B cell (primary cell): ENCODE measurements at regions not wholly inside any gene's neighbourhood (a gene's known extent, or its start where the extent isn't known, plus 50 kb on each side); places are given as distances from the start of the nearest gene placed in this dataset.

Experiments used
- ATAC-seq: fragments of 200-7000 bp; cut with Tn5 transposase; one replicate; pipeline ENCODE4 v1.10.0; 2021; ENCODE audit warnings: low read depth, mild to moderate bottlenecking, moderate number of reproducible peaks, moderate library complexity
- CTCF ChIA-PET: fragments of 350-600 bp; sonication (Branson Sonifier 250); formaldehyde crosslinking; loops from one replicate; lab custom pipeline; 2021; ENCODE audit warnings: antibody characterized with exemption, inconsistent platforms; lab: Charles Lee
- POLR2A ChIA-PET: fragments of 350-600 bp; sonication (Branson Sonifier 250); formaldehyde crosslinking; loops from one replicate; lab custom pipeline; 2021; ENCODE audit warnings: antibody characterized with exemption; lab: Charles Lee
- DNase-seq: peaks from one replicate; pipeline ENCODE4 v3.0.0; 2013
- H2AFZ ChIP-seq: 2 replicates; pipeline ENCODE4 v1.6.1; 2012; ENCODE audit warnings: mild to moderate bottlenecking, low read depth, low read length; ENCODE audit not compliant: insufficient read depth, poor library complexity, severe bottlenecking
- H3K27ac ChIP-seq, 2 donors: 1 replicate in 1 of 2; 2 replicates in 1 of 2; pipeline ENCODE4 v1.5.1; 2012 to 2013; ENCODE audit warnings: low read length in 2 of 2, mild to moderate bottlenecking in 2 of 2, moderate library complexity in 1 of 2
- H3K27me3 ChIP-seq, 4 experiments: fragments of 200-600 bp in 1 of 4; sonication (generic) in 1 of 4; replicated peaks in 1 of 4; 1 replicate in 2 of 4; 2 replicates in 2 of 4; pipeline versions ENCODE4 v1.6.1 to v1.7.0; 2013 to 2016; ENCODE audit warnings: low read length in 3 of 4, mild to moderate bottlenecking in 2 of 4, mixed read lengths in 1 of 4, moderate library complexity in 1 of 4; ENCODE audit not compliant: insufficient read depth in 4 of 4, control insufficient read depth in 3 of 4; ENCODE audit errors: control extremely low read depth in 1 of 4
- H3K36me3 ChIP-seq, 2 experiments: replicated peaks in 1 of 2; 1 replicate in 1 of 2; 2 replicates in 1 of 2; pipeline versions ENCODE4 v1.6.1 to v1.7.1; 2013; ENCODE audit warnings: low read length in 1 of 2; ENCODE audit not compliant: insufficient read depth in 2 of 2, control insufficient read depth in 1 of 2; ENCODE audit errors: control extremely low read depth in 1 of 2, extremely low read depth in 1 of 2
- H3K4me1 ChIP-seq, 2 donors: fragments of 200-600 bp in 1 of 2; sonication (generic) in 1 of 2; 1 replicate in 1 of 2; 2 replicates in 1 of 2; pipeline versions ENCODE4 v1.5.1 to v1.6.1; 2013 to 2017; ENCODE audit warnings: low read length in 2 of 2; ENCODE audit not compliant: control insufficient read depth in 2 of 2, insufficient read depth in 2 of 2
- H3K4me2 ChIP-seq: replicated peaks from 2 replicates; pipeline ENCODE3; 2012; ENCODE audit warnings: mild to moderate bottlenecking, low read depth, low read length; ENCODE audit not compliant: poor library complexity, severe bottlenecking
- H3K4me3 ChIP-seq, 5 experiments: fragments of 200-600 bp in 1 of 5; sonication (generic) in 1 of 5; 1 replicate in 3 of 5; 2 replicates in 2 of 5; pipeline versions ENCODE4 v1.5.1 to v1.7.0; 2011 to 2016; ENCODE audit warnings: low read length in 4 of 5, mild to moderate bottlenecking in 4 of 5, low read depth in 2 of 5, control low read depth in 1 of 5, moderate library complexity in 1 of 5; ENCODE audit not compliant: insufficient read depth in 1 of 5; ENCODE audit errors: control extremely low read depth in 1 of 5, extremely low read depth in 1 of 5
- H3K79me2 ChIP-seq: fragments of 200-600 bp; sonication (generic); one replicate; pipeline ENCODE4 v1.6.0; 2016; ENCODE audit warnings: low read length; ENCODE audit not compliant: control insufficient read depth, insufficient read depth
- H3K9ac ChIP-seq: fragments of 200-600 bp; sonication (generic); 2 replicates; pipeline ENCODE4 v1.6.1; 2017; ENCODE audit warnings: mild to moderate bottlenecking, low read length, moderate library complexity
- H3K9me3 ChIP-seq, 3 donors: one replicate each; pipeline versions ENCODE4 v1.6.1 to v1.7.1; 2013; ENCODE audit warnings: low read length in 2 of 3; ENCODE audit not compliant: control insufficient read depth in 2 of 3, insufficient read depth in 1 of 3; ENCODE audit errors: control extremely low read depth in 1 of 3
- H4K20me1 ChIP-seq: 2 replicates; pipeline ENCODE4 v1.6.0; 2012; ENCODE audit warnings: mild to moderate bottlenecking, low read length; ENCODE audit not compliant: insufficient read depth, control insufficient read depth, poor library complexity, severe bottlenecking
- H3K27ac Mint-ChIP-seq: one replicate; pipeline ENCODE4 v1.8.0; 2021; ENCODE audit warnings: mixed read lengths
- H3K27me3 Mint-ChIP-seq: one replicate; pipeline ENCODE4 v1.8.0; 2021; ENCODE audit warnings: mixed read lengths
- H3K4me1 Mint-ChIP-seq: one replicate; pipeline ENCODE4 v1.8.0; 2021; ENCODE audit warnings: mixed read lengths
- H3K4me3 Mint-ChIP-seq: one replicate; pipeline ENCODE4 v1.8.0; 2021; ENCODE audit warnings: mixed read lengths
- H3K9me3 Mint-ChIP-seq: one replicate; pipeline ENCODE4 v1.8.0; 2022; ENCODE audit warnings: mixed read lengths; ENCODE audit not compliant: insufficient read depth
- CTCF ChIP-seq: fragments of 200-600 bp; IDR thresholded peaks from one replicate; pipeline ENCODE4 v1.8.0; 2022; ENCODE audit warnings: antibody characterized with exemption, mild to moderate bottlenecking
- EZH2 ChIP-seq: IDR thresholded peaks from 2 replicates; pipeline ENCODE4 v1.6.1; 2012; ENCODE audit warnings: borderline replicate concordance, low read depth, mild to moderate bottlenecking, moderate library complexity, low read length; ENCODE audit not compliant: insufficient read depth, poor library complexity, severe bottlenecking
- WGBS: methylation state at CpG from one replicate; pipeline ENCODE4 v1.1.5; 2013; ENCODE audit warnings: missing lambda C conversion rate; ENCODE audit not compliant: insufficient coverage; 5-methylcytosine and 5-hydroxymethylcytosine counted together
- intact Hi-C: fragments of 100-400 bp; cut with micrococcal nuclease; formaldehyde crosslinking; loops from one replicate; pipeline ENCODE4 v1.10.0; 2022

DNA sequence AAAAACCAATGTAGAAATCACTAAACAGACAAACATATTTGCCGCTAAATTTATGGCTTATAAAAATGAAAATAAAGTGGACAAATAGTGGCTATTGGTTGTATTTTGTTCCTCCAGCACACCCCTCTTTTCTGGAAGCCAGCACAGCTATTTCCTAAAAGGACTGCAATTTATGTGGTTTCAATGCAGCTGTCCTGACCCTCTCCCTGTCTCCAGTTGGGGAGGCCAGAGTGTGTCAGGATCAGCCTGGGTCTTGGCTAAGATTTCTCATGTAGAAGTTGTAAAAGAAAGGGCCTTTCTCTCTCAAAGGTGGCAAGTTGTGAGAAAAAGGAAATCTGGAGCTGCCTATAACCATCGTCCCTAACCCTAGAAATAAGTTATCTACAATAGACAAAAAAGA is 165.6 kb downstream of the ALDH8A1 start:
- WGBS: no CpG with 5 or more reads among the region's 2 CpGs
- ATAC-seq: no peak
- CTCF ChIA-PET: no interaction called here

DNA sequence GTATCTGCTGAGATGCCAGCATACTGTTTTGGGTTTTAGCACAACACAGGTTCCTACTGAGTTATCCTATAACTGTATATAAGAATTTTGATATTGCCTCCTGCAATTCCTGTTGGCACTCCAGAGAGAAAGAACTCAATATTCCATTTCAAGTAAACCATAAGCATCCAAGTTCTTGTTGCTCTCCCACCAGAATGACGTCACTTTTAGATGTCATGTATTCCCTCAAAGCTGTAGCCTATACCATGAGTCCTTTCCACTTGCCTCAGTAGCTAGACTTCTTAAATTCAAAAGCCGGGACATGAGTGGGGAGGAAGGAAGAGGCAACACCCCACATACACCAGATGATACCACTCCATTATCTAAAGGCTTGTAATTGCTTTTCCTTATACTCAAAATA is 171.5 kb downstream of the ALDH8A1 start:
- no peak overlapping the region for H2AFZ ChIP-seq
- ChIA-PET CTCF (interaction anchor here (0.6 kb wide), 1 partner anchor 8 kb away, joined by 3 read pairs; no protein-coding TSS in a partner anchor), POLR2A (no interaction called here)
- Mint-ChIP-seq H3K27me3 (no peaks in the 10 kb centered on the region), H3K4me3 (no peak overlapping the region), H3K9me3 (peaks cover 7% of the 10 kb centered on the region), H3K4me1 (no peaks in the 10 kb centered on the region), H3K27ac (no peak overlapping the region)
- H3K4me1 ChIP-seq: no peaks in the 10 kb centered on the region
- no peak overlapping the region for H3K4me2 ChIP-seq
- no peak for DNase-seq
- no peak overlapping the region for H3K4me3 ChIP-seq
- no peak for TF ChIP-seq EZH2
- TF ChIP-seq CTCF: no peak
- peaks cover 0 to 4% (median 0%) of the 10 kb centered on the region in 4 experiments for H3K27me3 ChIP-seq
- H4K20me1 ChIP-seq: no peaks in the 10 kb centered on the region
- intact Hi-C loops: no loop called here
- WGBS: no CpG with 5 or more reads among the region's 2 CpGs
- H3K9ac ChIP-seq: no peak overlapping the region
- H3K9me3 ChIP-seq: peaks cover 0 to 9% (median 0%) of the 10 kb centered on the region in 3 donors
- ATAC-seq: no peak
- no peak overlapping the region for H3K27ac ChIP-seq
- H3K79me2 ChIP-seq: no peaks in the 10 kb centered on the region
- H3K36me3 ChIP-seq: no peaks in the 10 kb centered on the region

More for the DNA sequence above, 165.6 kb downstream of the ALDH8A1 start:
- peaks cover 0 to 5% (median 0%) of the 10 kb centered on the region in 3 donors for H3K9me3 ChIP-seq
- H2AFZ ChIP-seq: no peak overlapping the region
- H3K4me1 ChIP-seq: no peaks in the 10 kb centered on the region
- intact Hi-C loops: no loop called here
- no peak overlapping the region for H3K4me2 ChIP-seq
- no peaks in the 10 kb centered on the region for H3K36me3 ChIP-seq
- no peak overlapping the region for H3K27ac ChIP-seq
- Mint-ChIP-seq H3K4me3 (no peak overlapping the region), H3K27ac (no peak overlapping the region), H3K4me1 (no peaks in the 10 kb centered on the region), H3K27me3 (peaks cover 3% of the 10 kb centered on the region), H3K9me3 (peaks cover 3% of the 10 kb centered on the region)
- no peak overlapping the region for H3K9ac ChIP-seq
- H3K27me3 ChIP-seq: peaks cover 0 to 3% (median 0%) of the 10 kb centered on the region in 4 experiments
- DNase-seq: no peak
- POLR2A ChIA-PET: no interaction called here
- no peaks in the 10 kb centered on the region for H3K79me2 ChIP-seq
- no peak overlapping the region for H3K4me3 ChIP-seq
- TF ChIP-seq CTCF (no peak), EZH2 (no peak)
- H4K20me1 ChIP-seq: no peaks in the 10 kb centered on the region
